ENCODE measurements at regions not wholly inside any gene's neighbourhood (a gene's known extent, or its start where the extent isn't known, plus 50 kb on each side); places are given as distances from the start of the nearest gene placed in this dataset.

- Histone ChIP-seq H3K4me1 (no peaks in the 10 kb centered on the region), H3K36me3 (ENCODE audit: insufficient read depth in 1 of 2, low read depth in 1 of 2) (no peaks in the 10 kb centered on the region), H3K27ac (no peak overlapping the region), H3K27me3 (ENCODE audit: insufficient read depth in 3 of 3, low read length in 2 of 3) (no peaks in the 10 kb centered on the region), H3K4me3 (no peak overlapping the region), H3K9me3 (no peaks in the 10 kb centered on the region)
- DNase-seq (no peak), ATAC-seq (no peak)
- intact Hi-C loops (cut with DNase I), result no loop called here
- TF ChIP-seq CTCF (IDR thresholded peaks at IDR 0.05), result no peak
Measured at GRCh38 chr9:13397661-13398060, 118.2 kb upstream of the MPDZ start.

GRCh38 chr9:13397220-13397619 lies 117.7 kb upstream of the MPDZ start:
- intact Hi-C loops (cut with DNase I), result no loop called here
- TF ChIP-seq CTCF (IDR thresholded peaks at IDR 0.05), result no peak
- DNase-seq, result no peak
- Histone ChIP-seq H3K36me3 (ENCODE audit: insufficient read depth in 1 of 2, low read depth in 1 of 2) (no peaks in the 10 kb centered on the region), H3K4me3 (no peak overlapping the region), H3K27ac (no peak overlapping the region), H3K4me1 (no peaks in the 10 kb centered on the region), H3K9me3 (no peaks in the 10 kb centered on the region), H3K27me3 (ENCODE audit: insufficient read depth in 3 of 3, low read length in 2 of 3) (no peaks in the 10 kb centered on the region)
- 46 to 64% (median 48%) methylated on average over 4 of the region's 4 CpGs for WGBS, 3 donors
- ATAC-seq, result no peak

- ATAC-seq, result no peak
Measured at GRCh38 chr9:13396418-13396817, 116.9 kb upstream of the MPDZ start.

GRCh38 chr9:13395156-13395555 lies 115.7 kb upstream of the MPDZ start:
- no peak overlapping the region for H3K4me3 ChIP-seq
- TF ChIP-seq CTCF (IDR thresholded peaks at IDR 0.05), result no peak
- no peak overlapping the region for H3K27ac ChIP-seq
- peaks cover 13% of the 10 kb centered on the region for H3K9me3 ChIP-seq
- intact Hi-C loops (cut with DNase I), result no loop called here
- ATAC-seq (no peak), DNase-seq (no peak)
- H3K36me3 ChIP-seq (ENCODE audit: insufficient read depth in 1 of 2, low read depth in 1 of 2), result no peaks in the 10 kb centered on the region
- H3K27me3 ChIP-seq (ENCODE audit: insufficient read depth in 3 of 3, low read length in 2 of 3), result no peaks in the 10 kb centered on the region
- no peaks in the 10 kb centered on the region for H3K4me1 ChIP-seq

More at GRCh38 chr9:13396418-13396817, 116.9 kb upstream of the MPDZ start:
- DNase-seq, result no peak
- H3K27ac ChIP-seq, result no peak overlapping the region
- H3K27me3 ChIP-seq (ENCODE audit: insufficient read depth in 3 of 3, low read length in 2 of 3), result no peaks in the 10 kb centered on the region
- no peak for TF ChIP-seq CTCF (IDR thresholded peaks at IDR 0.05)
- WGBS, 3 donors, result 79 to 95% (median 87%) methylated on average over 4 of the region's 4 CpGs
- no peaks in the 10 kb centered on the region for H3K4me1 ChIP-seq
- intact Hi-C loops (cut with DNase I), result no loop called here
- no peaks in the 10 kb centered on the region for H3K36me3 ChIP-seq (ENCODE audit: insufficient read depth in 1 of 2, low read depth in 1 of 2)
- no peak overlapping the region for H3K4me3 ChIP-seq
- peaks cover 5% of the 10 kb centered on the region for H3K9me3 ChIP-seq

GRCh38 chr9:13388157-13388556 lies 108.7 kb upstream of the MPDZ start:
- Histone ChIP-seq H3K4me1 (no peaks in the 10 kb centered on the region), H3K27ac (peak overlapping the region; percentile 50), H3K27me3 (ENCODE audit: insufficient read depth in 3 of 3, low read length in 2 of 3) (no peaks in the 10 kb centered on the region), H3K4me3 (no peak overlapping the region), H3K36me3 (ENCODE audit: insufficient read depth in 1 of 2, low read depth in 1 of 2) (no peaks in the 10 kb centered on the region), H3K9me3 (peaks cover 13% of the 10 kb centered on the region)
- intact Hi-C loops (cut with DNase I), result no loop called here
- 29 to 47% (median 35%) methylated on average over 1 of the region's 1 CpG for WGBS, 3 donors
- TF ChIP-seq CTCF (IDR thresholded peaks at IDR 0.05), result no peak
- DNase-seq, result no peak
- ATAC-seq, result peak; percentile 41 to 79 (median 56)
